Left lung (tissue), 4 donors: ENCODE measurements at regions not wholly inside any gene's neighbourhood (a gene's known extent, or its start where the extent isn't known, plus 50 kb on each side); places are given as distances from the start of the nearest gene placed in this dataset.

Experiments used
- ATAC-seq: fragments of 200-7000 bp; cut with Tn5 transposase; one replicate; pipeline ENCODE4 v1.9.1; 2020; ENCODE audit warnings: moderate library complexity
- DNase-seq, 4 donors: peaks; one replicate each; pipeline ENCODE4 v3.0.0-alpha.2; 2013 to 2020
- H3K27ac ChIP-seq, 2 donors: fragments of 200-600 bp; sonication (generic) in 1 of 2; one replicate each; pipeline versions ENCODE4 v1.5.0 to v1.8.0; 2020 to 2021
- H3K27me3 ChIP-seq, 2 donors: fragments of 200-600 bp; sonication (generic) in 1 of 2; one replicate each; pipeline versions ENCODE4 v1.5.0 to v1.8.0; 2020 to 2021
- H3K36me3 ChIP-seq, 2 donors: fragments of 200-600 bp; sonication (generic) in 1 of 2; one replicate each; pipeline versions ENCODE4 v1.5.0 to v1.8.0; 2020 to 2021
- H3K4me1 ChIP-seq, 2 donors: fragments of 200-600 bp; one replicate each; pipeline ENCODE4 v1.8.0; 2021
- H3K4me3 ChIP-seq, 2 donors: fragments of 200-600 bp; sonication (generic) in 1 of 2; one replicate each; pipeline versions ENCODE4 v1.5.0 to v1.8.0; 2020 to 2021; ENCODE audit warnings: mild to moderate bottlenecking in 1 of 2
- H3K9me3 ChIP-seq, 2 donors: fragments of 200-600 bp; sonication (generic) in 1 of 2; one replicate each; pipeline versions ENCODE4 v1.5.0 to v1.8.0; 2020 to 2021
- CTCF ChIP-seq, 2 donors: fragments of 200-600 bp; sonication (generic) in 1 of 2; IDR thresholded peaks; one replicate each; pipeline versions ENCODE4 v1.5.0 to v1.8.0; 2021; ENCODE audit warnings: antibody characterized with exemption in 2 of 2
- intact Hi-C, 2 donors: fragments of 100-400 bp; cut with DNase I; formaldehyde crosslinking; loops; one replicate each; pipeline versions ENCODE4 v1.11.2 to v1.14.2; 2022
- donor health status: DM: no; HTN: yes; CAD: no.
- donor health status: DM: no; HTN: no; CAD: no.

GRCh38 chr16:66286527-66286926, 80.0 kb upstream of the CDH5 start:
- ATAC-seq: no peak
- no peaks in the 10 kb centered on the region for H3K36me3 ChIP-seq
- H3K27me3 ChIP-seq: no peaks in the 10 kb centered on the region
- no peaks in the 10 kb centered on the region for H3K4me1 ChIP-seq
- no peak for TF ChIP-seq CTCF (IDR thresholded peaks at IDR 0.05)
- H3K4me3 ChIP-seq: no peak overlapping the region
- no peak overlapping the region for H3K27ac ChIP-seq
- H3K9me3 ChIP-seq: no peaks in the 10 kb centered on the region
- DNase-seq: peak in 1 of 4 donors; percentile 10
- intact Hi-C loops: no loop called here

- intact Hi-C loops: no loop called here
- H3K9me3 ChIP-seq: no peaks in the 10 kb centered on the region
- TF ChIP-seq CTCF (IDR thresholded peaks at IDR 0.05): no peak
- H3K4me1 ChIP-seq: peaks cover 0 to 6% of the 10 kb centered on the region in 2 donors
- ATAC-seq (peak; percentile 79), DNase-seq (no peak)
- H3K27ac ChIP-seq: peak overlapping the region; percentile 65 to 69
- H3K27me3 ChIP-seq: no peaks in the 10 kb centered on the region
- H3K36me3 ChIP-seq: no peaks in the 10 kb centered on the region
- H3K4me3 ChIP-seq: no peak overlapping the region
These were observed 87.8 kb upstream of the CDH5 start for GRCh38 chr16:66278604-66279262.

GRCh38 chr16:66278111-66278531, 88.4 kb upstream of the CDH5 start:
- TF ChIP-seq CTCF (IDR thresholded peaks at IDR 0.05): no peak
- peak; percentile 90 for ATAC-seq
- intact Hi-C loops: no loop called here

DNA sequence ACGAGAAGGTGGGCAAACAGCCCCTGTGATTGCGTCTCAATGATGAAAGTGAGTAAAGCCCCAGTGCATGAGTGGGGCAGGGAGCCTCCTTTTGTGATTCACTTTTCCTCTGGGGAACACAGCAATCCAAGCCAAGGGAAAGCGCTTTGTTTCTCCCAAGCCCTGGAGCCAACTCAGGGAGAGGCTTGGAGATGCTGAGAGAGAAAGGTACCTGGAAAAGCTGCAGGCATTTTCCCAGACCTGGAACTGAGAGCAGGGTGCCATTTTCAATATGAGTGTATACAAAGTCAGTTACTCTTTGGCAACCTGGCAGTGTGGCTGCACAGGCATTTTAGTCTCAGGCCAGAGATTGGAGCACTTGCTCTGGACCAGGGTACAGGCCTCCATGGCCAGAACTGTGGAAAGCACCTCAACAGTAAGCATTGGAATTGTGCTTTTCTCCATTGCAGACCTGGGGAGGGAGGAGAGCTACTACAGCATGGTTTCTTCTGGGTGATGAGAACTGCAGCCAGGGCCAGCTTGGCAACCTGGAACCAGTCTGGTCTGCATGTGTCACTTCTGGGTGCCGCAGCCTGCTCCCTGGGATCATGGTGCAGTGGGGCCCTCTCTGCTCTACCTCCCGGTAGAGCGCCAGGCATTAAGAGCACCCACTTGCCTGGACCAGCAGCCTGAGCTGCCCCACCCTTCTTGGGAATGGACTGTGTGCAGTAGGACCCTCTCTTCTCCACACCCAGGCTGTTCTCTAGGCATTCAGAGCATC, 89.0 kb upstream of the CDH5 start:
- Histone ChIP-seq H3K4me1 (peaks cover 0 to 6% of the 10 kb centered on the region in 2 donors), H3K36me3 (no peaks in the 10 kb centered on the region), H3K27ac (no peak overlapping the region), H3K4me3 (no peak overlapping the region), H3K9me3 (no peaks in the 10 kb centered on the region), H3K27me3 (no peaks in the 10 kb centered on the region)
- ATAC-seq: no peak
- TF ChIP-seq CTCF (IDR thresholded peaks at IDR 0.05): no peak
- intact Hi-C loops: no loop called here
- no peak for DNase-seq

More at GRCh38 chr16:66278111-66278531, 88.4 kb upstream of the CDH5 start:
- Histone ChIP-seq H3K4me1 (peaks cover 0 to 6% of the 10 kb centered on the region in 2 donors), H3K9me3 (no peaks in the 10 kb centered on the region), H3K27me3 (no peaks in the 10 kb centered on the region), H3K27ac (peak overlapping the region; percentile 65 to 69), H3K36me3 (no peaks in the 10 kb centered on the region), H3K4me3 (no peak overlapping the region)
- peak in 2 of 4 donors; percentile 76 to 81 for DNase-seq

DNA sequence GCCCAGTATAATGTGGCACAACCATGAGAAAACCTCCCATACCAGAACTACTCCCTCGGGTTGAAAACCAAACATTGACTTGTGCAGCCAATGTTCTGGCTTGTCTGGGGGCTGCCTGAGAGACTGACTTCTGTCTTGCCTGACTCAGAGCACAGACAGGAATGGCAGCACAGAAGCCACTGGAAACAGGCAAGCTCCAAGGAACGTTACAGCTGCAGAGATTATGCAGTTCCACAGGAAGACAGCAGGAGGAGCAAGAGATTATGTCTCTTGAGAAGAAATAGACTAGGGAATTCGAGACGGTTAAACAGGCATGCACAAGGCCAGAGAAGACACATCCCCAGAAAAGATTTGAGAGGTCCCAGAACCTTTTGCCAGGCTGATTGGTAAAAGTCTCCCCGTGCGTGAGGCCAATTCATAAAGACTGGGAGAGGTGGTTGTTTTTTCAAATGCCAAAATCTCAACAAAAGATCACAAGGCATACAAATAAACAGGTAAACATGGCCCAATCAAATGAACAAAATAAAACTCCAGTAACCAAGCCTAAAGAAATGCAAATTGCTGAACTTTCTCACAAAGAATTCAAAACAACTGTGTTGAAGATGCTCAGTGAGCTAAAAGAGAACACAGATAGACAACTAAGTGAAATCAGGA, 90.6 kb upstream of the CDH5 start:
- H3K36me3 ChIP-seq: no peaks in the 10 kb centered on the region
- ATAC-seq: peak; percentile 33
- intact Hi-C loops: no loop called here

More for the DNA sequence above, 90.6 kb upstream of the CDH5 start:
- peaks cover 0 to 6% of the 10 kb centered on the region in 2 donors for H3K4me1 ChIP-seq
- H3K9me3 ChIP-seq: no peaks in the 10 kb centered on the region
- peaks cover 0 to 4% of the 10 kb centered on the region in 2 donors for H3K27me3 ChIP-seq
- H3K4me3 ChIP-seq: no peak overlapping the region
- DNase-seq: no peak
- H3K27ac ChIP-seq: no peak overlapping the region
- peak; percentile 64 to 73 for TF ChIP-seq CTCF (IDR thresholded peaks at IDR 0.05)
